DND-41 (cell line): ENCODE measurements at regions not wholly inside any gene's neighbourhood (a gene's known extent, or its start where the extent isn't known, plus 50 kb on each side); places are given as distances from the start of the nearest gene placed in this dataset.

Source experiments
- ATAC-seq: fragments of 200-7000 bp; cut with Tn5 transposase; 3 replicates; pipeline ENCODE4 v1.9.1; 2021; ENCODE audit warnings: low read depth; ENCODE audit not compliant: insufficient read depth
- DNase-seq: peaks from one replicate; pipeline ENCODE4 v3.0.0-alpha.2; 2020
- H2AFZ ChIP-seq: 2 replicates; pipeline ENCODE4 v1.6.0; 2012; ENCODE audit warnings: low read depth, low read length
- H3K27ac ChIP-seq: 2 replicates; pipeline ENCODE4 v1.5.1; 2012; ENCODE audit warnings: low read length, inconsistent platforms
- H3K27me3 ChIP-seq: fragments of 200-600 bp; sonication (generic); 2 replicates; pipeline ENCODE4 v1.6.0; 2012; ENCODE audit warnings: low read length, mild to moderate bottlenecking, inconsistent platforms; ENCODE audit not compliant: insufficient read depth, poor library complexity
- H3K36me3 ChIP-seq: 2 replicates; pipeline ENCODE4 v1.5.1; 2012; ENCODE audit warnings: low read length, inconsistent platforms; ENCODE audit not compliant: insufficient read depth
- H3K4me1 ChIP-seq: 2 replicates; pipeline ENCODE4 v1.5.1; 2012; ENCODE audit warnings: mild to moderate bottlenecking, low read length; ENCODE audit not compliant: insufficient read depth
- H3K4me2 ChIP-seq: 2 replicates; pipeline ENCODE4 v1.6.0; 2012; ENCODE audit warnings: mild to moderate bottlenecking, moderate library complexity, low read length, inconsistent platforms; ENCODE audit not compliant: insufficient read depth
- H3K4me3 ChIP-seq, 2 experiments: fragments of 200-600 bp in 1 of 2; shearing (Covaris generic) in 1 of 2; 2 replicates each; pipeline ENCODE4 v1.5.1; 2012 to 2016; ENCODE audit warnings: inconsistent platforms in 2 of 2, low read length in 2 of 2, mild to moderate bottlenecking in 2 of 2, low read depth in 1 of 2, moderate library complexity in 1 of 2
- H3K79me2 ChIP-seq: 2 replicates; pipeline ENCODE4 v1.6.0; 2012; ENCODE audit warnings: low read length, inconsistent platforms; ENCODE audit not compliant: insufficient read depth
- H3K9ac ChIP-seq: 2 replicates; pipeline ENCODE4 v1.6.0; 2012; ENCODE audit warnings: low read depth, mild to moderate bottlenecking, inconsistent platforms, low read length, moderate library complexity
- H3K9me3 ChIP-seq: 2 replicates; pipeline ENCODE4 v1.5.1; 2012; ENCODE audit warnings: low read length, moderate library complexity, mild to moderate bottlenecking, inconsistent platforms; ENCODE audit not compliant: insufficient read depth, severe bottlenecking
- H4K20me1 ChIP-seq: 2 replicates; pipeline ENCODE4 v1.6.0; 2012; ENCODE audit warnings: low read length; ENCODE audit not compliant: insufficient read depth
- CTCF ChIP-seq: IDR thresholded peaks from 2 replicates; pipeline ENCODE4 v1.5.1; 2012; ENCODE audit warnings: borderline replicate concordance, low read length, moderate library complexity, mild to moderate bottlenecking; ENCODE audit not compliant: poor library complexity, severe bottlenecking; ENCODE audit errors: extremely low read depth
- EZH2 ChIP-seq: IDR thresholded peaks from 3 replicates; pipeline ENCODE4 v1.6.1; 2012; ENCODE audit warnings: borderline replicate concordance, low read depth, mild to moderate bottlenecking, moderate library complexity, low read length, inconsistent platforms; ENCODE audit not compliant: severe bottlenecking

GRCh38 chr6:56899311-56899710, 55.6 kb upstream of the BEND6 start:
- Histone ChIP-seq H3K9me3 (no peaks in the 10 kb centered on the region), H3K9ac (no peak overlapping the region), H3K36me3 (no peaks in the 10 kb centered on the region), H3K27me3 (no peaks in the 10 kb centered on the region), H3K79me2 (no peaks in the 10 kb centered on the region), H3K4me3 (no peak overlapping the region), H3K4me2 (no peak overlapping the region), H4K20me1 (no peaks in the 10 kb centered on the region), H2AFZ (no peak overlapping the region), H3K4me1 (no peaks in the 10 kb centered on the region), H3K27ac (no peak overlapping the region)
- DNase-seq (no peak), ATAC-seq (no peak)
- TF ChIP-seq EZH2 (no peak), CTCF (no peak)

- Histone ChIP-seq H3K36me3 (no peaks in the 10 kb centered on the region), H3K79me2 (no peaks in the 10 kb centered on the region), H3K4me2 (no peak overlapping the region), H3K9ac (no peak overlapping the region), H4K20me1 (no peaks in the 10 kb centered on the region), H2AFZ (no peak overlapping the region), H3K4me1 (no peaks in the 10 kb centered on the region), H3K27ac (no peak overlapping the region), H3K9me3 (no peaks in the 10 kb centered on the region), H3K27me3 (no peaks in the 10 kb centered on the region), H3K4me3 (no peak overlapping the region)
- no peak for ATAC-seq
- no peak for DNase-seq
- no peak for TF ChIP-seq EZH2
- no peak for TF ChIP-seq CTCF
Observed at GRCh38 chr6:56897789-56898529, 56.9 kb upstream of the BEND6 start.

GRCh38 chr6:56891754-56892153, 63.2 kb upstream of the BEND6 start:
- H3K4me3 ChIP-seq = no peak overlapping the region
- H2AFZ ChIP-seq = no peak overlapping the region
- H3K79me2 ChIP-seq = no peaks in the 10 kb centered on the region
- no peaks in the 10 kb centered on the region for H3K36me3 ChIP-seq
- no peak overlapping the region for H3K9ac ChIP-seq
- H3K4me1 ChIP-seq = no peaks in the 10 kb centered on the region
- peak; percentile 52; the same call in 1 of the 3 replicates for ATAC-seq
- no peak overlapping the region for H3K27ac ChIP-seq
- H3K9me3 ChIP-seq = no peaks in the 10 kb centered on the region
- TF ChIP-seq CTCF (peak; percentile 31), EZH2 (no peak)
- H4K20me1 ChIP-seq = no peaks in the 10 kb centered on the region
- H3K27me3 ChIP-seq = no peaks in the 10 kb centered on the region
- DNase-seq = no peak
- H3K4me2 ChIP-seq = no peak overlapping the region
